IMR-90 (cell line): ENCODE measurements at regions not wholly inside any gene's neighbourhood (a gene's known extent, or its start where the extent isn't known, plus 50 kb on each side); places are given as distances from the start of the nearest gene placed in this dataset.

ENCODE experiments used
- ATAC-seq: fragments of 200-7000 bp; cut with Tn5 transposase; 2 replicates; pipeline ENCODE4 v1.9.1; 2020; ENCODE audit warnings: low read depth, mild to moderate bottlenecking, moderate library complexity
- BruUV-seq: library from RNA; stranded (reverse); fragments of 400-500 nt; replicated peaks from 2 replicates; lab custom pipeline; 2021; lab: Mats Ljungman, UMichigan
- CTCF ChIA-PET: fragments of 300-600 bp; formaldehyde crosslinking; extraction: SDS; loops from one replicate; lab custom pipeline; 2021; ENCODE audit warnings: antibody characterized with exemption; lab: Yijun Ruan, JAX
- POLR2A ChIA-PET: fragments of 300-600 bp; sonication (Branson Sonifier 250); formaldehyde crosslinking; loops from one replicate; lab custom pipeline; 2022; ENCODE audit warnings: antibody characterized with exemption; ENCODE audit not compliant: unreplicated experiment; lab: Charles Lee
- DNase-seq: peaks from one replicate; pipeline ENCODE4 v3.0.0; 2013
- H2AFZ ChIP-seq: replicated peaks from 2 replicates; pipeline ENCODE3; 2013; ENCODE audit warnings: low read length, mild to moderate bottlenecking; ENCODE audit not compliant: poor library complexity
- H2AK5ac ChIP-seq: 2 replicates; pipeline ENCODE4 v1.6.1; 2013; ENCODE audit warnings: low read depth, low read length, inconsistent platforms
- H2AK9ac ChIP-seq: replicated peaks from 2 replicates; pipeline ENCODE3; 2013; ENCODE audit warnings: mild to moderate bottlenecking, low read depth, low read length, moderate library complexity; ENCODE audit not compliant: poor library complexity
- H2BK120ac ChIP-seq: 2 replicates; pipeline ENCODE4 v1.6.1; 2013; ENCODE audit warnings: low read depth, low read length, inconsistent platforms
- H2BK15ac ChIP-seq: 3 replicates; pipeline ENCODE4 v1.6.1; 2013; ENCODE audit warnings: low read depth, low read length, inconsistent platforms
- H2BK20ac ChIP-seq: 2 replicates; pipeline ENCODE4 v1.6.1; 2013; ENCODE audit warnings: low read depth, mild to moderate bottlenecking, inconsistent platforms, low read length, moderate library complexity
- H2BK5ac ChIP-seq: 2 replicates; pipeline ENCODE4 v1.6.1; 2013; ENCODE audit warnings: mild to moderate bottlenecking, low read depth, low read length, inconsistent platforms; ENCODE audit not compliant: poor library complexity, severe bottlenecking
- H3K14ac ChIP-seq: replicated peaks from 2 replicates; pipeline ENCODE4 v1.6.1; 2013; ENCODE audit warnings: low read depth, low read length, inconsistent platforms
- H3K18ac ChIP-seq: 2 replicates; pipeline ENCODE4 v1.6.1; 2013; ENCODE audit warnings: low read depth, low read length, control low read depth
- H3K23ac ChIP-seq: 2 replicates; pipeline ENCODE4 v1.6.1; 2013; ENCODE audit warnings: low read depth, low read length, inconsistent platforms
- H3K27ac ChIP-seq: 2 replicates; pipeline ENCODE4 v1.5.1; 2013; ENCODE audit warnings: mild to moderate bottlenecking, control low read depth, low read length; ENCODE audit not compliant: insufficient read depth
- H3K27me3 ChIP-seq: 2 replicates; pipeline ENCODE4 v1.6.1; 2013; ENCODE audit warnings: low read length; ENCODE audit not compliant: control insufficient read depth, insufficient read depth
- H3K36me3 ChIP-seq: 2 replicates; pipeline ENCODE4 v1.6.1; 2013; ENCODE audit warnings: low read length, mixed read lengths; ENCODE audit not compliant: control insufficient read depth, insufficient read depth
- H3K4ac ChIP-seq: 2 replicates; pipeline ENCODE4 v1.6.1; 2013; ENCODE audit warnings: low read depth, low read length, inconsistent platforms
- H3K4me1 ChIP-seq: 2 replicates; pipeline ENCODE4 v1.6.1; 2013; ENCODE audit warnings: low read length, mixed read lengths; ENCODE audit not compliant: control insufficient read depth, insufficient read depth
- H3K4me2 ChIP-seq: 2 replicates; pipeline ENCODE4 v1.6.1; 2013; ENCODE audit warnings: low read depth, mild to moderate bottlenecking, control low read depth, low read length, moderate library complexity
- H3K4me3 ChIP-seq: 2 replicates; pipeline ENCODE4 v1.5.1; 2013; ENCODE audit warnings: low read depth, mild to moderate bottlenecking, control low read depth, low read length, moderate library complexity; ENCODE audit not compliant: insufficient read depth
- H3K56ac ChIP-seq: 2 replicates; pipeline ENCODE4 v1.6.1; 2013; ENCODE audit warnings: low read length, inconsistent platforms; ENCODE audit not compliant: insufficient read depth; ENCODE audit errors: extremely low read depth
- H3K79me1 ChIP-seq, 2 experiments: 2 replicates each; pipeline ENCODE4 v1.6.1; 2013; ENCODE audit warnings: low read length in 2 of 2, inconsistent platforms in 1 of 2, low read depth in 1 of 2
- H3K9ac ChIP-seq: 2 replicates; pipeline ENCODE4 v1.6.1; 2013; ENCODE audit warnings: low read depth, low read length, control low read depth
- H3K9me1 ChIP-seq: 2 replicates; pipeline ENCODE4 v1.6.1; 2013; ENCODE audit warnings: low read length, inconsistent platforms; ENCODE audit not compliant: insufficient read depth
- H3K9me3 ChIP-seq: 2 replicates; pipeline ENCODE4 v1.6.1; 2013; ENCODE audit warnings: low read length; ENCODE audit not compliant: control insufficient read depth, insufficient read depth
- H4K20me1 ChIP-seq: 2 replicates; pipeline ENCODE4 v1.6.1; 2013; ENCODE audit warnings: low read length, inconsistent platforms; ENCODE audit not compliant: insufficient read depth
- H4K5ac ChIP-seq: 2 replicates; pipeline ENCODE4 v1.6.1; 2013; ENCODE audit warnings: mild to moderate bottlenecking, low read depth, low read length, control low read depth
- H4K8ac ChIP-seq, 2 experiments: 2 replicates each; pipeline ENCODE4 v1.6.1; 2013; ENCODE audit warnings: low read depth in 2 of 2, low read length in 2 of 2, control low read depth in 1 of 2, inconsistent platforms in 1 of 2
- H4K91ac ChIP-seq: 2 replicates; pipeline ENCODE4 v1.6.1; 2013; ENCODE audit warnings: low read depth, low read length, inconsistent platforms; ENCODE audit not compliant: insufficient read depth
- CHD1 ChIP-seq: IDR thresholded peaks from 2 replicates; pipeline ENCODE4 v1.6.1; 2012; ENCODE audit warnings: low read depth, low read length, improper control_type of control experiment
- NFE2L2 ChIP-seq: fragments of 150-350 bp; IDR thresholded peaks from 2 replicates; pipeline ENCODE4 v1.6.1; 2016; ENCODE audit warnings: low read depth, mild to moderate bottlenecking, low read length
- POLR2A ChIP-seq: IDR thresholded peaks from 2 replicates; pipeline ENCODE4 v1.6.1; 2012; ENCODE audit warnings: mild to moderate bottlenecking, low read depth, low read length
- RCOR1 ChIP-seq: IDR thresholded peaks from 2 replicates; pipeline ENCODE4 v1.6.1; 2012; ENCODE audit warnings: mild to moderate bottlenecking, low read length, improper control_type of control experiment; ENCODE audit not compliant: insufficient replicate concordance
- dilution Hi-C: fragments of 300-500 bp; cut with HindIII; formaldehyde crosslinking; loops from one replicate; pipeline ENCODE4 v1.14.3; 2018; ENCODE audit warnings: low sequenced_read_pairs; ENCODE audit not compliant: unreplicated experiment
- in situ Hi-C: fragments of 300-500 bp; cut with MboI; formaldehyde crosslinking; loops from 3 replicates; pipeline ENCODE4 v1.14.3; 2019; ENCODE audit warnings: low sequenced_read_pairs, inconsistent platforms, mixed read lengths
- intact Hi-C: fragments of 100-400 bp; cut with micrococcal nuclease; formaldehyde crosslinking; loops from 2 replicates; pipeline ENCODE4 v1.10.0; 2022
- TF ChIP-seq, protein P1 (sequence below): conservative IDR thresholded peaks from 2 replicates; pipeline ENCODE4 v1.5.1; 2012; ENCODE audit warnings: mild to moderate bottlenecking, low read depth, low read length, improper control_type of control experiment

DNA sequence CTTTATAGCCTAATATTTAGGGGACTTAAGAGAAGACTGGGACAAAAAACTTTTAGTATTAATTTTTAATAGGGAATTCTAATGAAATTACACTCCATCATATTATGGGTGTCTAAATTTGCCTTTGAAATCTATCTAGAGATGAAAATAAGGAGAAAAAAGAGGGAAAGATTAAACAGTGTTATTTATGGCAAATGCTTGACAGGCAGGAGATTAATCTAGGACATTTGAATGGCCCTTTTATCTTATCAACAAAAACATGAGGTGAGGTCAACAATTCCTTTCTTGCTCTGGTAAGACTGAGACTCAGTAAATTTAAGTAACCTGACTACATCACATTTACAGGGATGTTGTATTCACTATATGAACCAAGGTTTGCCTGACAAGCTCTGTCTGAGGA, 852.8 kb upstream of the CTNND2 start:
- Histone ChIP-seq H4K8ac (no peak overlapping the region), H3K4me2 (no peak overlapping the region), H3K27ac (no peak overlapping the region), H2BK5ac (no peak overlapping the region), H2AFZ (no peak overlapping the region), H3K56ac (no peak overlapping the region), H3K27me3 (no peaks in the 10 kb centered on the region), H3K9me1 (no peaks in the 10 kb centered on the region), H3K9me3 (peaks cover 4% of the 10 kb centered on the region), H3K23ac (no peak overlapping the region), H3K36me3 (no peaks in the 10 kb centered on the region), H2AK5ac (no peak overlapping the region), H3K4me1 (no peaks in the 10 kb centered on the region), H3K4me3 (no peak overlapping the region), H3K18ac (no peak overlapping the region), H3K14ac (no peak overlapping the region), H2BK120ac (no peak overlapping the region), H3K4ac (no peak overlapping the region), H2AK9ac (no peak overlapping the region), H3K79me1 (no peaks in the 10 kb centered on the region), H2BK15ac (no peak overlapping the region), H3K9ac (no peak overlapping the region), H4K5ac (no peak overlapping the region), H2BK20ac (no peak overlapping the region), H4K91ac (no peak overlapping the region), H4K20me1 (no peaks in the 10 kb centered on the region)
- in situ Hi-C loops (no loop called here), intact Hi-C loops (no loop called here), dilution Hi-C loops (no loop called here)
- ATAC-seq (no peak), DNase-seq (no peak)
- TF ChIP-seq POLR2A (no peak), RCOR1 (no peak), NFE2L2 (no peak), CHD1 (no peak)
- TF ChIP-seq, protein P1, sequence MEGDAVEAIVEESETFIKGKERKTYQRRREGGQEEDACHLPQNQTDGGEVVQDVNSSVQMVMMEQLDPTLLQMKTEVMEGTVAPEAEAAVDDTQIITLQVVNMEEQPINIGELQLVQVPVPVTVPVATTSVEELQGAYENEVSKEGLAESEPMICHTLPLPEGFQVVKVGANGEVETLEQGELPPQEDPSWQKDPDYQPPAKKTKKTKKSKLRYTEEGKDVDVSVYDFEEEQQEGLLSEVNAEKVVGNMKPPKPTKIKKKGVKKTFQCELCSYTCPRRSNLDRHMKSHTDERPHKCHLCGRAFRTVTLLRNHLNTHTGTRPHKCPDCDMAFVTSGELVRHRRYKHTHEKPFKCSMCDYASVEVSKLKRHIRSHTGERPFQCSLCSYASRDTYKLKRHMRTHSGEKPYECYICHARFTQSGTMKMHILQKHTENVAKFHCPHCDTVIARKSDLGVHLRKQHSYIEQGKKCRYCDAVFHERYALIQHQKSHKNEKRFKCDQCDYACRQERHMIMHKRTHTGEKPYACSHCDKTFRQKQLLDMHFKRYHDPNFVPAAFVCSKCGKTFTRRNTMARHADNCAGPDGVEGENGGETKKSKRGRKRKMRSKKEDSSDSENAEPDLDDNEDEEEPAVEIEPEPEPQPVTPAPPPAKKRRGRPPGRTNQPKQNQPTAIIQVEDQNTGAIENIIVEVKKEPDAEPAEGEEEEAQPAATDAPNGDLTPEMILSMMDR, result no peak
- ChIA-PET POLR2A (no interaction called here), CTCF (no interaction called here)
- BruUV-seq, result no TSS peak
